ENCODE measurements at regions not wholly inside any gene's neighbourhood (a gene's known extent, or its start where the extent isn't known, plus 50 kb on each side); places are given as distances from the start of the nearest gene placed in this dataset.

DNA sequence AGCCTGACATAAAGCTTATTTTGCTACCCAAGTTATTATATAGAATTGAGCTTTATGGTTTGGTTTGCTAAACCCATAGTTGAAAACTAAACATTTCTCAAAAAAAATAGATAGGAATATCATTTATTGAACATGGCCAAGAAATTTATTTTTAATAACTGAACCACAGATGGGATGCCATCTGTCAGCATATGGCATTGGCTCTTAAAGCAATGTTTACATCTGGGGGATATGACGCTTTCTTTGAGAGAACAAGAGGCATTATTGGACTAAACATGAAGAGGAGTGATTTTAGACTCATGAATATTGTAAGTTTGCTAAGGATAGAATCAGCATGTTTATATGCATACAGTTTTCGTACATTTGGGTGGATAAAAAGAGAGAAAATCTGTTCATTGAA, 132.6 kb upstream of the SLIT2 start:
- Histone ChIP-seq H3K9ac (ENCODE audit: low read length in 3 of 3) (no peak overlapping the region), H3K4me1 (ENCODE audit: control insufficient read depth in 2 of 3, insufficient read depth in 2 of 3, low read depth in 1 of 3, low read length in 3 of 3) (no peaks in the 10 kb centered on the region), H3K27me3 (ENCODE audit: control insufficient read depth, insufficient read depth, low read length) (no peaks in the 10 kb centered on the region), H3K27ac (ENCODE audit: low read depth in 2 of 2, low read length in 2 of 2) (no peak overlapping the region), H3K4me3 (ENCODE audit: low read length in 3 of 3) (no peak overlapping the region), H3K9me3 (ENCODE audit: control insufficient read depth in 2 of 3, insufficient read depth in 1 of 3, low read length in 3 of 3) (no peaks in the 10 kb centered on the region), H3K36me3 (ENCODE audit: control insufficient read depth in 2 of 3, insufficient read depth in 3 of 3, low read length in 3 of 3) (no peaks in the 10 kb centered on the region)
- DNase-seq, result no peak
- intact Hi-C loops (cut with DNase I), result no loop called here
- no peak for FAIRE-seq
- TF ChIP-seq, protein P1, sequence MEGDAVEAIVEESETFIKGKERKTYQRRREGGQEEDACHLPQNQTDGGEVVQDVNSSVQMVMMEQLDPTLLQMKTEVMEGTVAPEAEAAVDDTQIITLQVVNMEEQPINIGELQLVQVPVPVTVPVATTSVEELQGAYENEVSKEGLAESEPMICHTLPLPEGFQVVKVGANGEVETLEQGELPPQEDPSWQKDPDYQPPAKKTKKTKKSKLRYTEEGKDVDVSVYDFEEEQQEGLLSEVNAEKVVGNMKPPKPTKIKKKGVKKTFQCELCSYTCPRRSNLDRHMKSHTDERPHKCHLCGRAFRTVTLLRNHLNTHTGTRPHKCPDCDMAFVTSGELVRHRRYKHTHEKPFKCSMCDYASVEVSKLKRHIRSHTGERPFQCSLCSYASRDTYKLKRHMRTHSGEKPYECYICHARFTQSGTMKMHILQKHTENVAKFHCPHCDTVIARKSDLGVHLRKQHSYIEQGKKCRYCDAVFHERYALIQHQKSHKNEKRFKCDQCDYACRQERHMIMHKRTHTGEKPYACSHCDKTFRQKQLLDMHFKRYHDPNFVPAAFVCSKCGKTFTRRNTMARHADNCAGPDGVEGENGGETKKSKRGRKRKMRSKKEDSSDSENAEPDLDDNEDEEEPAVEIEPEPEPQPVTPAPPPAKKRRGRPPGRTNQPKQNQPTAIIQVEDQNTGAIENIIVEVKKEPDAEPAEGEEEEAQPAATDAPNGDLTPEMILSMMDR (IDR thresholded peaks at IDR 0.05; ENCODE audit: borderline replicate concordance, extremely low read depth, insufficient read depth), result no peak

DNA sequence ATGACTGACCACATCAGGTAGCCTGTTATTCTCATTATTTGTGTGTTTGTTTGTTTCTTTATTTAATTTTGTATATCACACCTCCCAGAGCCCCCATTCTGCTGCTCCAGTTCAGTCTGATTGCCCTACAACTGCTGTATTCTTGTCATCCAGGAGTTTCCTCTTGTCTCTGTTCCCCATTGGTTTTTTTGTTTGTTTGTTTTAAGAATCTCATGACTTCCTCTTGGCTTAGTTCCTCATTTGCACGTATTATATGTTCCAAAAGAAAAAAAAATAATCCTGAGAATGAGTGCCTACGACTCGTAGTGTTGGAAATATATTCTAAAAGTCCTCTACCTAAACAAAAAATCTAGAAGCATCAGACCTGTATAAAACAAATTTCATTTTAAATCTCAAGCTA, 142.3 kb upstream of the SLIT2 start:
- H3K4me3 ChIP-seq (ENCODE audit: low read length in 3 of 3), result no peak overlapping the region
- DNase-seq (peak in 1 of 5 donors; percentile 10), FAIRE-seq (no peak)
- intact Hi-C loops (cut with DNase I), result no loop called here
- no peaks in the 10 kb centered on the region for H3K9me3 ChIP-seq (ENCODE audit: control insufficient read depth in 2 of 3, insufficient read depth in 1 of 3, low read length in 3 of 3)
- TF ChIP-seq, protein P1 (IDR thresholded peaks at IDR 0.05; ENCODE audit: borderline replicate concordance, extremely low read depth, insufficient read depth), result no peak
- no peak overlapping the region for H3K9ac ChIP-seq (ENCODE audit: low read length in 3 of 3)
- no peaks in the 10 kb centered on the region for H3K36me3 ChIP-seq (ENCODE audit: control insufficient read depth in 2 of 3, insufficient read depth in 3 of 3, low read length in 3 of 3)
- no peaks in the 10 kb centered on the region for H3K4me1 ChIP-seq (ENCODE audit: control insufficient read depth in 2 of 3, insufficient read depth in 2 of 3, low read depth in 1 of 3, low read length in 3 of 3)
- H3K27ac ChIP-seq (ENCODE audit: low read depth in 2 of 2, low read length in 2 of 2), result no peak overlapping the region
- no peaks in the 10 kb centered on the region for H3K27me3 ChIP-seq (ENCODE audit: control insufficient read depth, insufficient read depth, low read length)

DNA sequence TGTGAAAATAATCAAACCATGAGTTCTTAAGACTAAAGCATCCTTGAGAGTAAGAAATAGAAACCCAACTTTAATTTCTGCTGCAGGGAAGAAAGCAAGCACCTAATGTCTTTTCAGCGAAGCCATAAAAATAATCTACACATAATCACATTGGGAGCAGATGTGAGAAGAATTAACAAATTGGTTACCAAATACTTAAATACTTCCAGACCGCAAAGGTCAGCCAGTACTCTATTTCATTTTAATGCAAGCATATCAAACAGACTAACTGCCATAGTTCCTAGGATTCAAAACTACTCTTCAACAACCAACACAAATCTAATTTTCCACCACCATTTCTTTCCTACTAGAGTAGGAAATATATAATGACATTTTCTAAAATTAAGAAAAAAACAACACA, 144.8 kb upstream of the SLIT2 start:
- TF ChIP-seq, protein P1 (IDR thresholded peaks at IDR 0.05; ENCODE audit: borderline replicate concordance, extremely low read depth, insufficient read depth), result no peak
- intact Hi-C loops (cut with DNase I), result no loop called here
- no peak for FAIRE-seq

DNA sequence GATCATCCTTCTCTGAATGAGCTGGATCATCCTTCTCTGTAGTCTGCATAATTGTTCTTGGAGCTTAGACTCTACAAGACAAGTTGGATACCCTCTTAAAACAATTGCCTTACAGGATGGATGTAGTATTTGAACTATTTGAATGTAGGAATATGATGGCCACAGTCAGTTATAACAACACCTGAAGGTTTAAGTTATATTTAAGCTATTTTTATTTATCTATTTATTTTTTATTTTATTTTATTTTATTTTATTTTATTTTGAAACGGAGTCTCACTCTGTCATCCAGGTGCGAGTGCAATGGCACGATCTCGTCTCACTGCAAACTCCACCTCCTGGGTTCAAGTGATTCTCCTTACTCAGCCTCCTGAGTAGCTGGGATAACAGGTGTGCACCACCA, 149.9 kb upstream of the SLIT2 start:
- TF ChIP-seq, protein P1 (IDR thresholded peaks at IDR 0.05; ENCODE audit: borderline replicate concordance, extremely low read depth, insufficient read depth), result no peak
- Histone ChIP-seq H3K27me3 (ENCODE audit: control insufficient read depth, insufficient read depth, low read length) (no peaks in the 10 kb centered on the region), H3K4me3 (ENCODE audit: low read length in 3 of 3) (no peak overlapping the region), H3K27ac (ENCODE audit: low read depth in 2 of 2, low read length in 2 of 2) (no peak overlapping the region), H3K4me1 (ENCODE audit: control insufficient read depth in 2 of 3, insufficient read depth in 2 of 3, low read depth in 1 of 3, low read length in 3 of 3) (no peaks in the 10 kb centered on the region), H3K9ac (ENCODE audit: low read length in 3 of 3) (no peak overlapping the region), H3K36me3 (ENCODE audit: control insufficient read depth in 2 of 3, insufficient read depth in 3 of 3, low read length in 3 of 3) (no peaks in the 10 kb centered on the region), H3K9me3 (ENCODE audit: control insufficient read depth in 2 of 3, insufficient read depth in 1 of 3, low read length in 3 of 3) (no peaks in the 10 kb centered on the region)
- intact Hi-C loops (cut with DNase I), result no loop called here
- DNase-seq (no peak), FAIRE-seq (no peak)

More for the DNA sequence above, 144.8 kb upstream of the SLIT2 start:
- Histone ChIP-seq H3K9ac (ENCODE audit: low read length in 3 of 3) (no peak overlapping the region), H3K36me3 (ENCODE audit: control insufficient read depth in 2 of 3, insufficient read depth in 3 of 3, low read length in 3 of 3) (no peaks in the 10 kb centered on the region), H3K9me3 (ENCODE audit: control insufficient read depth in 2 of 3, insufficient read depth in 1 of 3, low read length in 3 of 3) (no peaks in the 10 kb centered on the region), H3K27ac (ENCODE audit: low read depth in 2 of 2, low read length in 2 of 2) (no peak overlapping the region), H3K4me3 (ENCODE audit: low read length in 3 of 3) (no peak overlapping the region), H3K27me3 (ENCODE audit: control insufficient read depth, insufficient read depth, low read length) (no peaks in the 10 kb centered on the region), H3K4me1 (ENCODE audit: control insufficient read depth in 2 of 3, insufficient read depth in 2 of 3, low read depth in 1 of 3, low read length in 3 of 3) (no peaks in the 10 kb centered on the region)
- no peak for DNase-seq

All from kidney (tissue), 13 donors.